PC-9 (cell line): ENCODE measurements at regions not wholly inside any gene's neighbourhood (a gene's known extent, or its start where the extent isn't known, plus 50 kb on each side); places are given as distances from the start of the nearest gene placed in this dataset.
"Not testable (repeated sequence)": the region's sequence is repeated elsewhere in the genome, so short reads cannot be mapped to it uniquely, and the experiment has no call there.

Source experiments
- BruUV-seq: library from RNA; stranded (reverse); fragments of 400-500 nt; replicated peaks from 2 replicates; lab custom pipeline; 2021; lab: Mats Ljungman, UMichigan
- CTCF ChIA-PET: fragments of 300-600 bp; sonication (Branson Sonifier 250); formaldehyde crosslinking; loops from one replicate; lab custom pipeline; 2022; ENCODE audit warnings: antibody characterized with exemption; lab: Charles Lee
- POLR2A ChIA-PET: fragments of 300-600 bp; sonication (Branson Sonifier 250); formaldehyde crosslinking; loops from one replicate; lab custom pipeline; 2022; ENCODE audit warnings: antibody characterized with exemption; ENCODE audit not compliant: unreplicated experiment; lab: Charles Lee
- DNase-seq, 2 experiments: peaks; one replicate each; pipeline versions ENCODE4 v3.0.0 to v3.0.0-alpha.2; 2015 to 2022; ENCODE audit warnings: mixed read lengths in 1 of 2
- H2AFZ ChIP-seq: fragments of 200-600 bp; sonication (generic); 2 replicates; pipeline ENCODE4 v1.8.1; 2017; ENCODE audit warnings: antibody characterized with exemption
- H3F3A ChIP-seq: fragments of 200-600 bp; sonication (generic); 2 replicates; pipeline ENCODE4 v1.8.1; 2017; ENCODE audit warnings: antibody characterized with exemption, mild to moderate bottlenecking, low read depth; ENCODE audit not compliant: insufficient read depth
- H3K27ac ChIP-seq: fragments of 200-600 bp; sonication (generic); 2 replicates; pipeline ENCODE4 v1.6.1; 2016; ENCODE audit warnings: mixed run types
- H3K27me3 ChIP-seq: fragments of 200-600 bp; sonication (generic); 2 replicates; pipeline ENCODE4 v1.6.1; 2016; ENCODE audit warnings: low read depth, mixed run types; ENCODE audit not compliant: insufficient read depth
- H3K36me3 ChIP-seq: fragments of 200-600 bp; sonication (generic); 2 replicates; pipeline ENCODE4 v1.6.1; 2016; ENCODE audit warnings: low read depth, mixed run types
- H3K4me1 ChIP-seq: fragments of 200-600 bp; sonication (generic); replicated peaks from 2 replicates; pipeline ENCODE4 v1.6.1; 2016; ENCODE audit warnings: mixed run types; ENCODE audit not compliant: insufficient read depth
- H3K4me2 ChIP-seq: fragments of 200-600 bp; sonication (generic); 2 replicates; pipeline ENCODE4 v1.6.1; 2017; ENCODE audit warnings: mixed run types
- H3K4me3 ChIP-seq: fragments of 200-600 bp; sonication (generic); 2 replicates; pipeline ENCODE4 v1.6.1; 2016; ENCODE audit warnings: mixed run types
- H3K79me2 ChIP-seq: fragments of 200-600 bp; sonication (generic); 2 replicates; pipeline ENCODE4 v1.6.1; 2017; ENCODE audit warnings: low read depth, mixed run types
- H3K9me2 ChIP-seq: fragments of 200-600 bp; sonication (generic); 2 replicates; pipeline ENCODE4 v1.8.1; 2017; ENCODE audit warnings: mild to moderate bottlenecking; ENCODE audit not compliant: insufficient read depth
- H3K9me3 ChIP-seq: fragments of 200-600 bp; sonication (generic); 2 replicates; pipeline ENCODE4 v1.8.1; 2016; ENCODE audit warnings: low read depth; ENCODE audit not compliant: insufficient read depth
- H4K20me1 ChIP-seq: fragments of 200-600 bp; sonication (generic); 2 replicates; pipeline ENCODE4 v1.8.1; 2017; ENCODE audit not compliant: insufficient read depth
- CTCF ChIP-seq: fragments of 200-600 bp; sonication (generic); conservative IDR thresholded peaks from 2 replicates; pipeline ENCODE4 v1.6.1; 2017; ENCODE audit warnings: mixed run types, antibody characterized with exemption, mild to moderate bottlenecking, moderate library complexity
- EZH2 ChIP-seq: fragments of 200-600 bp; sonication (generic); IDR thresholded peaks from 2 replicates; pipeline ENCODE4 v1.8.0; 2017; ENCODE audit warnings: antibody characterized with exemption, low read depth
- intact Hi-C: fragments of 100-400 bp; cut with micrococcal nuclease; formaldehyde crosslinking; loops from one replicate; pipeline ENCODE4 v1.10.0; 2022; ENCODE audit not compliant: unreplicated experiment

- intact Hi-C loops: no loop called here
- Histone ChIP-seq H3K36me3 (no peaks in the 10 kb centered on the region), H3K9me2 (no peaks in the 10 kb centered on the region; the same call in 1 of the 2 replicates), H3K4me1 (no peaks in the 10 kb centered on the region), H3F3A (no peaks in the 10 kb centered on the region), H3K27me3 (no peaks in the 10 kb centered on the region), H3K9me3 (no peaks in the 10 kb centered on the region), H3K4me3 (no peak overlapping the region), H3K27ac (no peak overlapping the region), H3K79me2 (no peaks in the 10 kb centered on the region), H3K4me2 (no peak overlapping the region), H2AFZ (no peak overlapping the region), H4K20me1 (no peaks in the 10 kb centered on the region)
- no peak for DNase-seq
- POLR2A ChIA-PET: no interaction called here
- no TSS peak for BruUV-seq
- TF ChIP-seq CTCF (no peak), EZH2 (no peak)
- CTCF ChIA-PET: no interaction called here
Measured at GRCh38 chr5:25444697-25445096, 799.9 kb upstream of the CDH10 start.

GRCh38 chr5:25441810-25442209, 797.0 kb upstream of the CDH10 start:
- H2AFZ ChIP-seq: no peak overlapping the region
- intact Hi-C loops: no loop called here
- TF ChIP-seq CTCF: no peak
- TF ChIP-seq EZH2: no peak
- H3K9me3 ChIP-seq: 0 out of 2 replicates have a peak, but pooled peaks cover 6% of the 10 kb centered on the region
- no peak overlapping the region for H3K27ac ChIP-seq
- H3K4me3 ChIP-seq: no peak overlapping the region
- ChIA-PET CTCF (no interaction called here), POLR2A (no interaction called here)
- no peaks in the 10 kb centered on the region for H3K79me2 ChIP-seq
- no peaks in the 10 kb centered on the region for H3K27me3 ChIP-seq
- H3F3A ChIP-seq: no peaks in the 10 kb centered on the region
- no peaks in the 10 kb centered on the region; the same call in 1 of the 2 replicates for H3K9me2 ChIP-seq
- H3K4me2 ChIP-seq: no peak overlapping the region
- no peaks in the 10 kb centered on the region for H4K20me1 ChIP-seq
- BruUV-seq: no TSS peak
- H3K36me3 ChIP-seq: no peaks in the 10 kb centered on the region
- H3K4me1 ChIP-seq: no peaks in the 10 kb centered on the region
- no peak for DNase-seq

- Histone ChIP-seq H3K9me2 (no peaks in the 10 kb centered on the region), H2AFZ (no peak overlapping the region), H3K27me3 (no peaks in the 10 kb centered on the region), H3K4me3 (no peak overlapping the region), H3K36me3 (no peaks in the 10 kb centered on the region), H3K79me2 (no peaks in the 10 kb centered on the region), H4K20me1 (no peaks in the 10 kb centered on the region), H3K4me2 (no peak overlapping the region), H3F3A (no peaks in the 10 kb centered on the region), H3K9me3 (0 out of 2 replicates have a peak, but pooled peaks cover 6% of the 10 kb centered on the region), H3K27ac (no peak overlapping the region), H3K4me1 (no peaks in the 10 kb centered on the region)
- intact Hi-C loops: no loop called here
- no peak for DNase-seq
- CTCF ChIA-PET: no interaction called here
- POLR2A ChIA-PET: no interaction called here
- no TSS peak for BruUV-seq
- TF ChIP-seq EZH2: no peak
- no peak for TF ChIP-seq CTCF
Measured at GRCh38 chr5:25439025-25439424, 794.2 kb upstream of the CDH10 start.

GRCh38 chr5:25438375-25438774, 793.6 kb upstream of the CDH10 start:
- CTCF ChIA-PET, POLR2A ChIA-PET, H3K9me2 ChIP-seq, H3K36me3 ChIP-seq, H3F3A ChIP-seq, BruUV-seq, intact Hi-C loops, H3K4me2 ChIP-seq, H4K20me1 ChIP-seq, H3K27me3 ChIP-seq, H2AFZ ChIP-seq, H3K27ac ChIP-seq, H3K79me2 ChIP-seq, DNase-seq, H3K4me3 ChIP-seq, H3K9me3 ChIP-seq, H3K4me1 ChIP-seq: not testable (repeated sequence)
